Ovary (tissue), 3 donors: ENCODE measurements at regions not wholly inside any gene's neighbourhood (a gene's known extent, or its start where the extent isn't known, plus 50 kb on each side); places are given as distances from the start of the nearest gene placed in this dataset.

ENCODE experiments used
- CTCF ChIP-seq, 3 donors: fragments of 450-650 bp in 2 of 3; fragments of 200-600 bp in 1 of 3; IDR thresholded peaks; one replicate each; pipeline versions ENCODE4 v1.5.1 to v1.8.0; 2016 to 2022; ENCODE audit warnings: antibody characterized with exemption in 3 of 3, mild to moderate bottlenecking in 1 of 3
- POLR2A ChIP-seq: fragments of 450-650 bp; IDR thresholded peaks from one replicate; pipeline ENCODE4 v1.6.1; 2017; ENCODE audit warnings: antibody characterized with exemption, mild to moderate bottlenecking, moderate library complexity
- donor health status: DM: no; HTN: no; CAD: no.

DNA sequence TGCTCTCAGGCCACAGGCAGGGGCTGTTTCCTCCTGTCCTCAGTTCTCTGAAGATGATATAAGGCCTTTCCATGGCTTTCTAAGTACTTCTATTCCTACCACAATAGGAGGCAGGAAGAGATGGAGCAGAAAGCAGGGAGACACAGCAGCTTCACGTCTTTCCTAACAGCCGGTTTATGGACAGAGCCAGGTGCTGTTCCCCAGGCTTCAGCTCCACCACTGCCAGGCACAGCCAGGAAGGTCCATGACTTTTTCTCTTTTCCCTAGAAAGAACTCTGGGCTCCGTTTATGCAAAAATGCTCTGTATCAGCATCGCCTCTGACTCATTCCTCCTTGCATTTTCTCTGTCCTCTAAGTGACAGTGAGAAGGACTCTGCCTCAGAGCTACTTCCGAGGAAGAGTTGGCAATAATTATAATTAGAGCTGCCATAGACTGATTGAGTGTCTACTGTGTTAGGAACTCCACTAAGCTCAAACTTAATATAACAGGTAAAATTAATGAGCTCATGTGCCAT is 478.5 kb downstream of the RASEF start:
- TF ChIP-seq CTCF (IDR thresholded peaks at IDR 0.05): no peak
- no peak for TF ChIP-seq POLR2A
